ENCODE measurements at regions not wholly inside any gene's neighbourhood (a gene's known extent, or its start where the extent isn't known, plus 50 kb on each side); places are given as distances from the start of the nearest gene placed in this dataset.

DNA sequence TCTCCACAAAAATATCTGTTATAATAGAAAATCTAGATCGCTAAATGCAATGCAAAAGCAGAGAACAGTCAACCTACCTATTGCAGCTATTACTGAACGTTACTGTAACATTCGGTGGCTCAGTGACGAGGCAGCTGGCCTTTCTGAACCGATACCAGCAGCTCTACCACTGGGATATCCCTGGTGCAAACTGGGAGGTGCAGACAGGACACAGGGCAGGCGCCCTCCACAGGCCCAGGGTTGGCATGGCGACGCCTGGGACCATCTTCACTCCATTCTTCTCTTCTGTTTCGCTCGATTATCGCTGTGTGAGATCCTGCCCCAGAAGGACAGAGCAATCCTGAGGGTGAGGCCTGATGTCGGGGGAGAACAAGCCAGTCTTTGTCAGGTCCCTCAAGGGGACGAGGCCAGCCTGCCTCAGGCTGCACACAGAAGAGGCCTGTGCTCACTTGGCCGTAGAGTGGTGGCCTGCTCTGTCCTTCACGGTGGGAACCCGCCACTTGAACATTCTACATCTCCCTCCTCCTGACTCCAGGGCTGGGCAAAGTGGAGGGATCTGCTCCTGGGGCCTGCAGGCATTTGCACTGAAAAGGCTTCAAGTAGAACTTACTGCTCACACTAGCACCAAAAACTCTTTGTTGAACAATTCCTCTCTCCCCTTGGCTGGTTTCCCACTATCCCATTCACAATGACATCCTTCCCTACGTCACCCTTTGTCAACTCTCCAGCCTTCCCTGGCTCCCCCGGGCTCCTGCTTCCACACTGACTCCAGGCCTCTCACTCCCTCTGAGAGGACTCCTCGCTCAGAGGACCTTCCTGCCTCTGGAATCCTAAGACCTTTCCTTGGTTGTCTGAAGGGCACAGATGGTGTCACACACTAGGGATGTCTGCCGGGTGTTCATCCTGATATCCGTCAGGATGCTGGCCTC, 49.7 kb downstream of the CYRIA start:
- Mint-ChIP-seq H3K4me1 (no peaks in the 10 kb centered on the region), H3K27me3 (peaks cover 4% of the 10 kb centered on the region), H3K27ac (no peak overlapping the region), H3K9me3 (no peaks in the 10 kb centered on the region), H3K4me3 (no peak overlapping the region), H3K36me3 (ENCODE audit: low read depth) (no peaks in the 10 kb centered on the region)
- no peak for DNase-seq
- no peak for ATAC-seq

DNA sequence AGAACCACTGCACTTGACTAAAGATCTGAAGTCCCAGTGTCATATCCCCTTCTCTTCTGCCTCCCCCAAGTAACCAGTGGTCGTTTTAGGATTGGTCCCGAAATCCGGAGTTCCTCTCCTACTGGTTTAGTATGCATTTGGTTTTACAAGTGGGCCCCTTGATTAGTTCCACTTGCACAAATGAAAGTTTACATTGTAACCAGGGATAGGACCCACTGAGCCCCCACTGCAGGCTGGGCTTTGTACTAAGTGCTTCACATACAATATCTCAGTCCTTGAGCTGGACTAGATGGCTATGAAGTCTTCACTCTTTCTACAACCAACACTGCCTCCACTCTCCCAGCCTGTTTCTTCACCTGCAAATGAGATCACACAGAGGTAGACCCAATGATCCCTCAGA, 50.4 kb downstream of the CYRIA start:
- Mint-ChIP-seq H3K36me3 (ENCODE audit: low read depth) (no peaks in the 10 kb centered on the region), H3K9me3 (no peaks in the 10 kb centered on the region), H3K27me3 (peaks cover 4% of the 10 kb centered on the region), H3K4me3 (no peak overlapping the region), H3K4me1 (no peaks in the 10 kb centered on the region), H3K27ac (no peak overlapping the region)
- no peak for DNase-seq
- ATAC-seq = no peak

DNA sequence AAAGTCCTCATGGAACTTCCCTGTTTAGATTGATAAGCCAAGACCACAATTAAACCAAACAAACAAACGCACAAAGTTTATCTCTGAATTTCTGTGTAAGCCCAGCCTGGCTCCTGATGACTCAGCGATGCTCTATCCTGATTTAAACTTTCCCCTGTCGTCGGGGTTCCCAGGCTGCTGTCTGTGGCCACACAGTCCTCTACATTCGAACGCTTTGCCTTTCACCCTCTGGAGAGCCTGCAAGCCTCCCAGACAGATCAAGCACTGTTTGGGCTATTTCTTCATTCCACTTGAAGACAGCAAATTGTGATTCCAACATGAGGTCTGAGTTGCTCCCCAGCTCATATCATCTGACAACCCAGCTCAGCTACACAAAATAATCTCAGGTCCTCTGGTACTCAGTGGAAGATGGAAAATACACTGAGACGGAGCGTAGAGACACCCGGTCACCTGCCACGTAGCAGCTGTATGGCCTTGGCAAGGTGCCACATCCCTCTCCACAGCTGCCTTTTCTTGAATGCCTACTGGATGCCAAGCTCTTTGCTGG, 51.2 kb downstream of the CYRIA start:
- Mint-ChIP-seq H3K36me3 (ENCODE audit: low read depth) (no peaks in the 10 kb centered on the region), H3K4me3 (no peak overlapping the region), H3K4me1 (no peaks in the 10 kb centered on the region), H3K9me3 (no peaks in the 10 kb centered on the region), H3K27ac (no peak overlapping the region), H3K27me3 (peaks cover 4% of the 10 kb centered on the region)
- DNase-seq (no peak), ATAC-seq (no peak)

DNA sequence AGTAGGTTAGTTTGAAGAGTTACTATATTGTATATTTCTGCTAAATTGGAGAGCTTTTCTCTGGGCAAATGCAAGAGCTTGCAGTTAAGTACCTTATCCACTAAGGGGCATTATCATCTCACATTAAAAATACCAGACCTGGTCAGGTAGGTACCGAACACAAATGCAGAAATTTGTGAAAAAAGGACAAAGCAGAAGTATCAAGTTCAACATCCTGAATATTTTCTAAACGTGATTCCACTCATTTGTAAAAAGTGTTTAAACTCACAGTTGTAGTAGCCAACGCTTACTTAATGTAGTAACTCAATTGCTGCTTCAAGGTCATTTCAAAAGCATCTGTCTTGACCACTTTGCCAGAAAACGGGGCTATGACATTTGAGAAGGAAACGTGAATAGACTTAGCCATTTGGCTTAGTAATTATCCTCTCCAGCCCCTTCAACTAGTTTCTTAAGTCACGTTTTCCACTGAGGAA, 52.1 kb downstream of the CYRIA start:
- H3K27ac Mint-ChIP-seq = no peak overlapping the region
- ATAC-seq (no peak), DNase-seq (no peak)
- peaks cover 4% of the 10 kb centered on the region for H3K27me3 Mint-ChIP-seq
- H3K4me3 Mint-ChIP-seq = no peak overlapping the region
- no peaks in the 10 kb centered on the region for H3K36me3 Mint-ChIP-seq (ENCODE audit: low read depth)
- H3K4me1 Mint-ChIP-seq = no peaks in the 10 kb centered on the region
- no peaks in the 10 kb centered on the region for H3K9me3 Mint-ChIP-seq

DNA sequence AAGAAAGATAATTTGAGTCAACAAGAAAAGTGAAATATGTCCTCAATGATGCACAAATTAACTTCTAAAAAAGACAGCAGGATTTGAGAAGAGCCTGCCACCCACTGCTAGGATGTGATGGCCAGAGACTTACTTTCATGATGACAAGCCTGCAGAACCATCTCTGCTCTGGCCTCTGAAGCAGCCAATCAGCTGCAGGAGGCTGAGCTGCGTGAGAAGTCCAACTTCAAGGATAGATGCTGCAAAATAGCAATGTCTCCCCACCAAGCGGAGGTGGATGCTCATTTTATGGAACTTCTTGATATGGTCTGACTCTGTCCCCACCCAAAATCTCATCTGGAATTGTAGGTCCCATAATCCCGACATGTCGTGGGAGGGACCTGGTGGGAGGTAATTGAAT, 53.1 kb downstream of the CYRIA start:
- no peak overlapping the region for H3K4me3 Mint-ChIP-seq

DNA sequence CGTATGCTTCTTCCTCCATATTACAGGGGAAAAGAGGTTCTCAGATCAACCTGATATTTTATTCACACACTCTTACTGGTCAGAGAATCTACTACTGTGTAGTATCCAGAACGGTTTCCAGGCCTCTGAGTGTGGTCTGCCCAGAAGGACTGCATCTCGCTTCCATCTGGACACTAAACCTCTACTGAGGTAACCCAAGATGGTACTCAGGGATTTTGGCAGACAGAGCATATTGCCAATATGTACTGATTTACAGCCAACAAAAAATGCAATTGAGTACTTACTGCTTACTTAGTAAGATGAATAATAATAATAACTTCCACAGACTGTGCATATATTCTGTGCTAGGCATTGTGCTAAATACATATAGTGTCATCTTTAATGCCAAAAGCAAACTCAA, 55.8 kb downstream of the CYRIA start:
- H3K27ac Mint-ChIP-seq = no peak overlapping the region
- H3K4me3 Mint-ChIP-seq = no peak overlapping the region
- no peak for DNase-seq
- no peak for ATAC-seq
- H3K4me1 Mint-ChIP-seq = no peaks in the 10 kb centered on the region
- no peaks in the 10 kb centered on the region for H3K36me3 Mint-ChIP-seq (ENCODE audit: low read depth)
- H3K27me3 Mint-ChIP-seq = peaks cover 4% of the 10 kb centered on the region
- no peaks in the 10 kb centered on the region for H3K9me3 Mint-ChIP-seq

More for the DNA sequence above, 53.1 kb downstream of the CYRIA start:
- Mint-ChIP-seq H3K4me1 (no peaks in the 10 kb centered on the region), H3K27me3 (peaks cover 4% of the 10 kb centered on the region), H3K36me3 (ENCODE audit: low read depth) (no peaks in the 10 kb centered on the region), H3K27ac (no peak overlapping the region), H3K9me3 (no peaks in the 10 kb centered on the region)
- DNase-seq (no peak), ATAC-seq (no peak)

DNA sequence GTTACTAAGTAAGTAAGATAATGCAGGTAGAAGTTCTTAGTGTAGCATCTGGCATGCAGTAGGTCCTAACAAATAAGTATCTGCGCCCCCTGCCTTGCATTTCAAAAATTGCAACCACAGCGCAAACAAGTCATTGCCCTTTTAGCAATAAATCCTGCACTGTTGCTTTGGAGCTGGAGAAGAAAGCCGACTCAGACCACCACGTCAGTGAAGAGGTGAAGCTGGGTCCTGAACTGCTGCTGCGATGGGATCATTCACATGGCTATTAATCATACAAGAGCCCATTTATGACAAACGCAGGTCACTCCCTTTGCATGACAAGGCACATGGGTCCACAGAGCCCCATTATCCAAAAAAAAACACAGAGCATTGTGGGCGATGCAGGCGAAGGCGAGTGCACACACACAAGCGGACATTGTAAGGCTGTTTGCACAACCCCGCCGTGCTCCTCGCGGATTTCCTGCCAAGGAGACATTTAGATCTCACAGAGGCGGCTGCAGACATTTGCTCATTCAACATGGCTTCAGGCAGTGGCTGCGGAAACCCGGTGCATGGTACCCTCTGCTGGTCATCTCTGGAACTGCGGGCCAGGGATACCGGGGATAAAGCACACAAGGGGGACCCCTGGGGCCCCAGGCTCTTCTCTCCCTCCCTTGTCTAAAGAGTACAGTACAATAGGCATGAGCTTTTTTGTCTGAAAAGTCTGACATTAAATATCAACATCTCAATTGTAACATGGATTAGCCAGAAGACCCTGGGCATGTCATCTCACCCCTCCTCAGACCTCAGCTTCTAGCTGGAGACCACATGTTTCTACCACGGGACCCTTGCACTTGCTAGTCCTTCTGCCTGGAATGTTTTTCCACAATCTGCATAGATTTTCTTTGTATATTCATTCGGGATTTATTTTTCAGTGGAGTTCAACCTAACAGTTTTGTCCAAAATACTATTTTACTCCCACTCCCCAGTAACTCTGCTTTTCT, 56.7 kb downstream of the CYRIA start:
- Mint-ChIP-seq H3K27ac (no peak overlapping the region), H3K36me3 (ENCODE audit: low read depth) (no peaks in the 10 kb centered on the region), H3K9me3 (no peaks in the 10 kb centered on the region), H3K27me3 (no peaks in the 10 kb centered on the region), H3K4me1 (no peaks in the 10 kb centered on the region), H3K4me3 (peak overlapping the region; percentile 78)
- ATAC-seq = peak; percentile 80
- peak; percentile 91 for DNase-seq

DNA sequence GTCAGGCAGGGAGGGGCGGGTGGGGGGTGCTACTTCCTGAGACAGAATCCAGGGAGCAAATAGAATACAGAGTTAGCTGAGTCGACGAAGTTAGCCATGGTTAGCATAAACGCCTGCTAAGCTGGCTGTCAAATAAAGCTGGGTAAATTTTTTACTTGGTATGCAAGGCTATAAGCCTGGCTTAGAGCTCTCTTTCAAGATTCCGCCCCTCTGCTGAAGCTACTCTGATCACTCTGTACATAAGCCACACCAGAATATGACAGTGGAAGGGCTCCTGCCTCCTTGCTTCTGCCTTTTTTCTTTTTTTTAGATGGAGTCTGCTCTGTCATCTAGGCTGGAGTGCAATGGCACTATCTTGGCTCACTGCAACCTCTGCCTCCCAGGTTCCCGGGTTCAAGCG, 58.3 kb downstream of the CYRIA start:
- no peaks in the 10 kb centered on the region for H3K4me1 Mint-ChIP-seq
- no peak overlapping the region for H3K27ac Mint-ChIP-seq
- no peak overlapping the region for H3K4me3 Mint-ChIP-seq
- H3K36me3 Mint-ChIP-seq (ENCODE audit: low read depth) = no peaks in the 10 kb centered on the region
- H3K9me3 Mint-ChIP-seq = no peaks in the 10 kb centered on the region
- no peak for DNase-seq
- no peaks in the 10 kb centered on the region for H3K27me3 Mint-ChIP-seq
- no peak for ATAC-seq

DNA sequence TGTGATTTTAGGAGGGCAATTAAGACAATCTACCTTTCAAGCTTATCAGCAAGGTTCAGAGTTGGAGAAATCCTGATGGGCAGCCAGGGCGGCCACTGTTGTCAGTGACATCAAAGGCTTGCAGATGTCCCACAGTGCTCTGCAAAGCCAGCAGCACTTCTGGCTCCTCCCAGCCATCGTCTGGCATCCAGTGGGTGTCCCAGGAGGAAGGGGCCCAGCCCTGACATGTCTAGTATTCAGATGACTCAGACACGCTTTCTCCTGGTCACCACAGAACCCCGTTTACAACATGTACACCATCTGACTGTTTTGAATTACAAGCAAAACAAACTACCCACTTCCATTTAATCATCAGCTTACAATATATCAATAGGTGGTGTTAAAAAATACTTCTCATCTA, 61.4 kb downstream of the CYRIA start:
- Mint-ChIP-seq H3K9me3 (no peaks in the 10 kb centered on the region), H3K4me1 (no peaks in the 10 kb centered on the region), H3K27me3 (no peaks in the 10 kb centered on the region), H3K36me3 (ENCODE audit: low read depth) (no peaks in the 10 kb centered on the region), H3K4me3 (no peak overlapping the region), H3K27ac (no peak overlapping the region)
- DNase-seq (no peak), ATAC-seq (no peak)

DNA sequence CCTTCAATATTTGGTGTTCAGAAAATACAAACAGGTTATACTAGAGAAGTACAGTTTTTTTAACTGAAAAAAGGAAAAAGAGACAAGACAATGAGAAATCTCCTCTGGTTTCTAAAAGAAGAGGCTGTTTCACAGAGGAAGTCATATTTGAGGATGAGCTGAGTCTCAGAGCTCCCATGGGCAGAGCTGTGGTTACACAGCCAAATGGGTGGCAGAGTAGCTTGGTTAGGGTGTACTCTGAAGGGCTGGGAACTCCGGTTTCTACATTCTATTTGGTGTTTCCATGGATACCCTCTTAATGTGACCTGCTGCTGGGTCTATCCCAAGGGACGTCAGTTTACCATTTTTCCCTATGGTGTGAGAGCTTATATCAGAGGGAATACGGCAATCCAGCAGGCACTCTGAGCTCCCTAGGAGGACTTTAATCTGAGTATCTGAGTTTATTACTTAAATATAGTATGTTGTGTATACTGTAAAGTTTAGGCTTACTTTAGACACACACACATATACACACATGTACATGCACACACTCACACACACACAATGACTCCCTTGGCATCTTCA, 74.2 kb downstream of the CYRIA start:
- Mint-ChIP-seq H3K4me3 (no peak overlapping the region), H3K27ac (no peak overlapping the region), H3K4me1 (no peaks in the 10 kb centered on the region), H3K36me3 (ENCODE audit: low read depth) (no peaks in the 10 kb centered on the region), H3K27me3 (no peaks in the 10 kb centered on the region), H3K9me3 (no peaks in the 10 kb centered on the region)
- no peak for ATAC-seq
- DNase-seq = no peak

DNA sequence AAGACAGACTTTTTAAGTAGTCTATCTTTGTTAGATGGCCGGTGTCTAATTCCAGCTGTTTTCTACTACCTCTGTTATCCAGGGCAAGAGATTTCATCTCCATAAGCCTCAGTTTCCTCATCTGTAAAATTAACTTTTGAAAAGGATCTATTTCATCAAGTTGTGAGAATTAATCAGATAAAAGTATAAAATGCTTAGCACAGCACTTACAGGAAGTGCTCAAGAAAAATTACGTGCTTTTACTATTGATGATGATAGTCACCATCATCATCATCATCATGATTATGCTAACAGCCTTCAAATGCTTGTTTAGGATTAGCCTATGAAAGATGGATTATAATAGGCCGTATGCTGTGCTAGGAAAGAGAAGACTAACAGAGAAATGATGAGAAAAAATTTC, 76.2 kb downstream of the CYRIA start:
- ATAC-seq (no peak), DNase-seq (no peak)
- Mint-ChIP-seq H3K36me3 (ENCODE audit: low read depth) (no peaks in the 10 kb centered on the region), H3K9me3 (no peaks in the 10 kb centered on the region), H3K27me3 (no peaks in the 10 kb centered on the region), H3K4me3 (no peak overlapping the region), H3K4me1 (no peaks in the 10 kb centered on the region), H3K27ac (no peak overlapping the region)

DNA sequence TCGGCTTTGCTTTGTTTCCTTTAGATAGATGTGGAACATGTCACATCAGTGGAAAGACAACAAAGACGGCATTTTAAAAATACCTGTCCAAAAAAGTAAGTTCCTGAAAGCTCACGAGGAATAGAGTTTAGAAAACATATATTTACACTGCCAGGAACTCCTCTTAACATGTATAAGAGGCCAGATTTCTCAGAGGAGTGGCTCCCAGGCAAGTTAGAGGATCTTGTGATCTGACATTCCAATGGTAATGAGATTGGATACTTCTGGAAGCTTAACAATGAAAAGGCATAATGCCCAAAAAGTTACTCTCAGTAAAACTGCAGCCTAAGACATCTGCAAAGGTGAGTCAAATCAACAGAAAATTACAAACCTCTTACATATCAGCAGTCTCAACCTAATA, 77.1 kb downstream of the CYRIA start:
- H3K9me3 Mint-ChIP-seq = no peaks in the 10 kb centered on the region
- no peak for DNase-seq
- no peaks in the 10 kb centered on the region for H3K36me3 Mint-ChIP-seq (ENCODE audit: low read depth)
- H3K27me3 Mint-ChIP-seq = no peaks in the 10 kb centered on the region
- H3K4me3 Mint-ChIP-seq = no peak overlapping the region
- no peak overlapping the region for H3K27ac Mint-ChIP-seq
- no peaks in the 10 kb centered on the region for H3K4me1 Mint-ChIP-seq
- ATAC-seq = no peak

DNA sequence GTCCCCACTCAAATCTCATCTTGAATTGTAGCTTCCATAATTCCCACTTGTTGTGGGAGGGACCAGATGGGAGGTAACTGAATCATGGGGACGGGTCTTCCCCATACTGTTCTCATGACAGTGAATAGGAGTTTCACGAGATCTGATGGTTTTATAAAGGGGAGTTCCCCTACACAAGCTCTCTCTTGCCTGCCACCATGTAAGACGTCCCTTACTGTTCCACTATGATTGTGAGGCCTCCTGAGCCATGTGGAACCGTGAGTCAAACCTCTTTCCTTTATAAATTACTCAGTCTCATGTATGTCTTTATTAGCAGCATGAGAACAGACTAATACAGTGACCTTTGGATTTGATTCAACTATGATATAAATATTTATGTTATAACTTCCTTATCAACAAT, 78.0 kb downstream of the CYRIA start:
- Mint-ChIP-seq H3K4me1 (no peaks in the 10 kb centered on the region), H3K9me3 (no peaks in the 10 kb centered on the region), H3K27ac (no peak overlapping the region), H3K27me3 (no peaks in the 10 kb centered on the region), H3K36me3 (ENCODE audit: low read depth) (no peaks in the 10 kb centered on the region), H3K4me3 (no peak overlapping the region)
- ATAC-seq (no peak), DNase-seq (no peak)

DNA sequence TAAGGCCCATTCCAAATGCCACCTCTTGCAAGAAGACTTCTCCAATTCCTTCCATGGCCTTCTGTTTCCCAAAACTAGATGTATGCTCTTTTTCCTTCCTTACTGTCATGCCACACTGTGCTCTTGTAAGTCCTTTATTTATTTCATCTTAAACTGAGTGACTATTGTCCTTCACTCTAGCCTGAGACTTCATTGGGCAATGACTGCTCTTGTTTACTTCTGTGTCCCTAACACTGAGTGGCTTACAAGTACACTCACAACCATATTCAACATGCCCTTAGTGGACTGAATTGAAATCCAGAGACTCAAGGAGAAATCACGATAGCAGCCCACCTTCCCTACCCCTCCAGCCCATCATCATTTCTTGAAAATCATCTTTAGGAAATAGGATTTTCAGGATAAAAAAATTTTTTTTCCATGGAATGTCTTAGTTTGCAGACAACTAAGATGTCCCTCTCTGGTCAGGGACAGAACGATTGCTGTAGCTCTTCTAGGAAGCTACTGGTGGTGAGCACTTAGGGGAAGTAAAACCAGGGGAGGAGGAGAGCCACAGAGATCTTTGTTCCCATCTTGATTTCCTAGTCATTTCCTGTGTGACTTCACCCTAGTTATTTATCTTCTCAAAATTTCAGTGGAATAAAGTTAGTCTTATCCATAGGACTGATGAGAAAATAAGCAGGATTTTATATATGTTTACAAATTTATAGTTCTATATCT, 80.7 kb downstream of the CYRIA start:
- H3K27me3 Mint-ChIP-seq = peaks cover 2% of the 10 kb centered on the region
- no peaks in the 10 kb centered on the region for H3K36me3 Mint-ChIP-seq (ENCODE audit: low read depth)
- no peak overlapping the region for H3K4me3 Mint-ChIP-seq
- H3K27ac Mint-ChIP-seq = no peak overlapping the region
- H3K4me1 Mint-ChIP-seq = no peaks in the 10 kb centered on the region
- no peaks in the 10 kb centered on the region for H3K9me3 Mint-ChIP-seq
- no peak for ATAC-seq
- DNase-seq = no peak

All from activated naive CD8-positive, alpha-beta T cell treated with anti-CD3 and anti-CD28 coated beads, Interleukin-2, amount 50 U/mL, for 24 hours (primary cell).